PC-3 (cell line): ENCODE measurements at regions not wholly inside any gene's neighbourhood (a gene's known extent, or its start where the extent isn't known, plus 50 kb on each side); places are given as distances from the start of the nearest gene placed in this dataset.

Experiments used
- ATAC-seq: fragments of 200-7000 bp; cut with Tn5 transposase; 2 replicates; pipeline ENCODE4 v1.9.1; 2020; ENCODE audit warnings: mild to moderate bottlenecking, moderate library complexity
- BruUV-seq: library from RNA; stranded (reverse); fragments of 400-500 nt; replicated peaks from 2 replicates; lab custom pipeline; 2021; lab: Mats Ljungman, UMichigan
- CTCF ChIA-PET: fragments of 300-600 bp; sonication (Branson Sonifier 250); formaldehyde crosslinking; loops from one replicate; lab custom pipeline; 2022; ENCODE audit warnings: antibody characterized with exemption; lab: Charles Lee
- POLR2A ChIA-PET: fragments of 300-600 bp; sonication (Branson Sonifier 250); formaldehyde crosslinking; loops from one replicate; lab custom pipeline; 2022; ENCODE audit warnings: antibody characterized with exemption; ENCODE audit not compliant: unreplicated experiment; lab: Charles Lee
- DNase-seq: peaks from one replicate; pipeline ENCODE4 v3.0.0-alpha.2; 2015
- H2AFZ ChIP-seq: fragments of 300-600 bp; sonication (generic); 2 replicates; pipeline ENCODE4 v1.6.0; 2016; ENCODE audit warnings: antibody characterized with exemption, low read length
- H3F3A ChIP-seq: fragments of 300-600 bp; sonication (generic); one replicate; pipeline ENCODE4 v1.6.0; 2017; ENCODE audit warnings: antibody characterized with exemption, low read length, control low read depth, mild to moderate bottlenecking; ENCODE audit not compliant: unreplicated experiment
- H3K27ac ChIP-seq: fragments of 300-600 bp; sonication (generic); 2 replicates; pipeline ENCODE4 v1.5.1; 2016; ENCODE audit warnings: mild to moderate bottlenecking, low read length
- H3K27me3 ChIP-seq: fragments of 300-600 bp; sonication (generic); 2 replicates; pipeline ENCODE4 v1.6.1; 2016; ENCODE audit warnings: low read length, mixed read lengths
- H3K36me3 ChIP-seq: fragments of 300-600 bp; sonication (generic); 2 replicates; pipeline ENCODE4 v1.6.1; 2016; ENCODE audit warnings: low read depth, mixed run types, low read length, mixed read lengths
- H3K4me1 ChIP-seq: fragments of 300-600 bp; sonication (generic); 2 replicates; pipeline ENCODE4 v1.5.1; 2016; ENCODE audit warnings: low read length; ENCODE audit not compliant: insufficient read depth
- H3K4me2 ChIP-seq: fragments of 300-600 bp; sonication (generic); 2 replicates; pipeline ENCODE4 v1.6.0; 2016; ENCODE audit warnings: low read length
- H3K4me3 ChIP-seq: fragments of 300-600 bp; sonication (generic); 2 replicates; pipeline ENCODE4 v1.5.1; 2016; ENCODE audit warnings: mild to moderate bottlenecking, low read length, mixed read lengths
- H3K79me2 ChIP-seq: fragments of 300-600 bp; sonication (generic); 2 replicates; pipeline ENCODE4 v1.6.1; 2017; ENCODE audit warnings: low read length, mixed read lengths
- H3K9ac ChIP-seq: fragments of 300-600 bp; sonication (generic); 2 replicates; pipeline ENCODE4 v1.6.0; 2016; ENCODE audit warnings: mild to moderate bottlenecking, low read length
- H3K9me2 ChIP-seq: fragments of 300-600 bp; sonication (generic); replicated peaks from 2 replicates; pipeline ENCODE4 v1.6.1; 2016; ENCODE audit warnings: mixed run types, low read length, mixed read lengths
- H3K9me3 ChIP-seq: fragments of 300-600 bp; sonication (generic); 2 replicates; pipeline ENCODE4 v1.6.1; 2016; ENCODE audit warnings: low read length, mixed read lengths
- H4K20me1 ChIP-seq: fragments of 300-600 bp; sonication (generic); 2 replicates; pipeline ENCODE4 v1.6.1; 2016; ENCODE audit warnings: low read length, mixed read lengths
- EZH2 ChIP-seq: fragments of 300-600 bp; sonication (generic); IDR thresholded peaks from one replicate; pipeline ENCODE4 v1.6.1; 2017; ENCODE audit warnings: antibody characterized with exemption, mild to moderate bottlenecking, low read length; ENCODE audit not compliant: unreplicated experiment
- EZH2phosphoT487 ChIP-seq: fragments of 300-600 bp; sonication (generic); IDR thresholded peaks from 2 replicates; pipeline ENCODE4 v1.6.1; 2018; ENCODE audit warnings: mild to moderate bottlenecking, antibody characterized with exemption, low read length, borderline replicate concordance
- intact Hi-C: fragments of 100-400 bp; cut with micrococcal nuclease; formaldehyde crosslinking; loops from 2 replicates; pipeline ENCODE4 v1.9.0; 2023
- TF ChIP-seq, protein P1 (sequence below): fragments of 300-600 bp; sonication (generic); conservative IDR thresholded peaks from 2 replicates; pipeline ENCODE4 v1.5.1; 2017; ENCODE audit warnings: antibody characterized with exemption, low read depth, mild to moderate bottlenecking, low read length

DNA sequence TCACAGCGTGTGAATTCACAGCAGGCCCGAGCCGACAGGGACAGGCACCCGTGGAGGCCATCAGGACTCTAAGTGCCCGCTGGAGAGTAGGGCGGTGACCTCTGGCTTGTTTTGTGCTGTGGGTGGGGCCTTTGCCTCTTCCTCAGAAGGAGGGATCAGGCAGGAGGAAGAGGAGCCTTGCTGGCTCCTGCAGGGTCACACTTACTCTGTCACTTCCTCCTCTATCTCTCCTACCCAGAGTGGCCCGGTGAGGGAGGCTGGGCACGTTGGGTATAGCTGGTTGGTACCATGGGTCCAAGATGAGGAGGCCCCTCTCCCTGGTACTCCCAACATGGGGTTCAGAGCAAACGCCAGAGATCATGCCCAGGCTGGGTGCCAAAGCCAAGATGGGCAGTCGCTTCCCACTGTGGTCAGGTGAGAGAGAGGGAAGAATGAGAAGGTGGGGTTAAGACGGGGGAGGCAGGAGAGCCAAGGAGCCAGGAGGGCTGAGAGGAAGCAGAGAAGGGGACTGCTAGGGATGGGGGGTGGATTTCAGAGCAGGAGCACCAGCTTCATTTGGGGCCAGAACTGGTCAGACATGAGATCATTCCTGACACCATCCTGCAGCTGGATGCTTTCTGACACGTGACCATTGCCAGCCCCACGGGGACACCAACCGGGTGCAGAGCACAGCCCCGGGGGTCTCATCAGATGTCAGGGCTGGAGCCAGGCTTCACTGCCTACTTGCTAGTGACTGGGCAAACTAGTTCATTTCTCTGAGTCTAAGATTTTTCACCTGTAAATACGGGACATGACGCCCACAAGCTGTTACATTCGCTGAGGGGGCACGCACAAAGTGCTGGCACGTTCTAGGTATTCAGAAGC, 54.8 kb upstream of the CACUL1 start:
- H3K4me2 ChIP-seq = no peak overlapping the region
- ChIA-PET CTCF (no interaction called here), POLR2A (no interaction called here)
- H3K79me2 ChIP-seq = no peaks in the 10 kb centered on the region
- ATAC-seq (no peak), DNase-seq (no peak)
- H3K4me1 ChIP-seq = no peaks in the 10 kb centered on the region
- no TSS peak for BruUV-seq
- intact Hi-C loops = loop anchor here (10.0 kb wide), 1 partner anchor 215 kb away; the partner anchor contains the start of gene NANOS1
- TF ChIP-seq EZH2phosphoT487 (no peak), EZH2 (no peak)
- TF ChIP-seq, protein P1, sequence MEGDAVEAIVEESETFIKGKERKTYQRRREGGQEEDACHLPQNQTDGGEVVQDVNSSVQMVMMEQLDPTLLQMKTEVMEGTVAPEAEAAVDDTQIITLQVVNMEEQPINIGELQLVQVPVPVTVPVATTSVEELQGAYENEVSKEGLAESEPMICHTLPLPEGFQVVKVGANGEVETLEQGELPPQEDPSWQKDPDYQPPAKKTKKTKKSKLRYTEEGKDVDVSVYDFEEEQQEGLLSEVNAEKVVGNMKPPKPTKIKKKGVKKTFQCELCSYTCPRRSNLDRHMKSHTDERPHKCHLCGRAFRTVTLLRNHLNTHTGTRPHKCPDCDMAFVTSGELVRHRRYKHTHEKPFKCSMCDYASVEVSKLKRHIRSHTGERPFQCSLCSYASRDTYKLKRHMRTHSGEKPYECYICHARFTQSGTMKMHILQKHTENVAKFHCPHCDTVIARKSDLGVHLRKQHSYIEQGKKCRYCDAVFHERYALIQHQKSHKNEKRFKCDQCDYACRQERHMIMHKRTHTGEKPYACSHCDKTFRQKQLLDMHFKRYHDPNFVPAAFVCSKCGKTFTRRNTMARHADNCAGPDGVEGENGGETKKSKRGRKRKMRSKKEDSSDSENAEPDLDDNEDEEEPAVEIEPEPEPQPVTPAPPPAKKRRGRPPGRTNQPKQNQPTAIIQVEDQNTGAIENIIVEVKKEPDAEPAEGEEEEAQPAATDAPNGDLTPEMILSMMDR = no peak
- no peaks in the 10 kb centered on the region for H3F3A ChIP-seq
- H3K9me3 ChIP-seq = no peaks in the 10 kb centered on the region
- H3K27ac ChIP-seq = no peak overlapping the region
- H3K36me3 ChIP-seq = no peaks in the 10 kb centered on the region
- no peaks in the 10 kb centered on the region for H3K9me2 ChIP-seq
- no peak overlapping the region for H3K4me3 ChIP-seq
- no peak overlapping the region for H2AFZ ChIP-seq
- H3K9ac ChIP-seq = no peak overlapping the region
- no peaks in the 10 kb centered on the region for H3K27me3 ChIP-seq
- no peaks in the 10 kb centered on the region for H4K20me1 ChIP-seq

DNA sequence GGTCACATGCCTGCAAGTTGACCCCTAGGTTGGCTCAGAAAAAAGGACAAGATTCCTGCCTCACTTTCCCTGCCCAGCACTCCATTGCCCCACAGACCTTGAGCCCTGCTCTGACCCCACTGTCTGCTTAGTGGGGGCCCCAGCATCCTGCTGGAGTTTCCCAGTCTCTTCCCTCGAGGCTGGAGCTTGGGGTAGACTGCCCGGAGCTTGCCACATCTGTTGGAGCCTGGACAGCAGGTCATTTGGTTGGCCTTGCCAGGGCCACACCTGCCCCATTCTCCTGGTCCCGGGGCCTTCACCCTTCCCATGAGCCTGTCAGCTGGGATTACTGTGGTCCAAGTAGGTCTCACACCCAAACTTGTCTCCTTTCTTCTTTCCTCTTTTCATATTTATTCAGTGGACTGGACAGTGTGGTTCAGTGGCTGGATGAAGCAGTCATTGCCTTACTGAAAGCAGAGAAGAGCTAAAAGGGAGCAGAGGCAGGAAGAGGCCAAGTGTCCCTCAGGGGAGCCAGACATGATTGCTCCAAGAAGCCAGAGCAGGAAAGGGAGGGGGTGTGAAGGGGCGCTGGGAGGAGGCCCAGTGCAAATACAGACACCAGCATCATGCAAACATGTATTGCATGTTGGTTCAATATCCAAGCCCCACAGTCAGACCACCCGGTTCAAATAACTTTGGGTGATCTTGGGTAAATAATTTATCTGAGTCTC, 56.2 kb upstream of the CACUL1 start:
- BruUV-seq = no TSS peak
- H3F3A ChIP-seq = no peaks in the 10 kb centered on the region
- no peak for ATAC-seq
- no peaks in the 10 kb centered on the region for H3K4me1 ChIP-seq
- POLR2A ChIA-PET = no interaction called here
- no peak overlapping the region for H2AFZ ChIP-seq
- DNase-seq = no peak
- H3K9ac ChIP-seq = no peak overlapping the region
- H3K36me3 ChIP-seq = no peaks in the 10 kb centered on the region
- H4K20me1 ChIP-seq = no peaks in the 10 kb centered on the region
- H3K79me2 ChIP-seq = no peaks in the 10 kb centered on the region
- H3K4me3 ChIP-seq = no peak overlapping the region
- no peak overlapping the region for H3K27ac ChIP-seq
- no peak overlapping the region for H3K4me2 ChIP-seq
- no peaks in the 10 kb centered on the region for H3K27me3 ChIP-seq
- no peaks in the 10 kb centered on the region for H3K9me2 ChIP-seq
- intact Hi-C loops = no loop called here
- no peaks in the 10 kb centered on the region for H3K9me3 ChIP-seq
- TF ChIP-seq EZH2 (no peak), EZH2phosphoT487 (no peak)
- TF ChIP-seq, protein P1 = no peak
- CTCF ChIA-PET = no interaction called here
